Neuronal stem cell (in vitro differentiated cells): ENCODE measurements at regions not wholly inside any gene's neighbourhood (a gene's known extent, or its start where the extent isn't known, plus 50 kb on each side); places are given as distances from the start of the nearest gene placed in this dataset.

Source experiments
- DNase-seq: peaks from one replicate; pipeline ENCODE4 v3.0.0-alpha.2; 2013; ENCODE audit warnings: low spot score
- H2AFZ ChIP-seq: one replicate; pipeline ENCODE4 v1.6.1; 2013; ENCODE audit warnings: mild to moderate bottlenecking, low read length, inconsistent platforms
- H2AK5ac ChIP-seq: 2 replicates; pipeline ENCODE4 v1.6.1; 2013; ENCODE audit warnings: low read depth, mild to moderate bottlenecking, inconsistent platforms, low read length, moderate library complexity, mixed read lengths
- H2BK120ac ChIP-seq: 2 replicates; pipeline ENCODE4 v1.6.1; 2013; ENCODE audit warnings: low read depth, mild to moderate bottlenecking, inconsistent platforms, low read length, moderate library complexity, mixed read lengths
- H2BK12ac ChIP-seq: one replicate; pipeline ENCODE4 v1.6.1; 2013; ENCODE audit warnings: low read length, inconsistent platforms
- H2BK15ac ChIP-seq: 2 replicates; pipeline ENCODE4 v1.6.1; 2013; ENCODE audit warnings: mild to moderate bottlenecking, low read length, inconsistent platforms, mixed read lengths
- H2BK5ac ChIP-seq: one replicate; pipeline ENCODE4 v1.6.1; 2013; ENCODE audit warnings: inconsistent platforms, mild to moderate bottlenecking, low read length, moderate library complexity
- H3K14ac ChIP-seq: one replicate; pipeline ENCODE4 v1.6.1; 2013; ENCODE audit warnings: low read length, inconsistent platforms
- H3K18ac ChIP-seq: 2 replicates; pipeline ENCODE4 v1.6.1; 2013; ENCODE audit warnings: low read length, inconsistent platforms
- H3K23ac ChIP-seq: 2 replicates; pipeline ENCODE4 v1.6.1; 2013; ENCODE audit warnings: low read depth, mild to moderate bottlenecking, mixed read lengths, low read length, inconsistent platforms; ENCODE audit not compliant: poor library complexity
- H3K27ac ChIP-seq: replicated peaks from 3 replicates; pipeline ENCODE4 v1.5.1; 2013; ENCODE audit warnings: low read length, inconsistent platforms
- H3K27me3 ChIP-seq, 3 experiments: 2 replicates each; pipeline ENCODE4 v1.6.1; 2013; ENCODE audit warnings: low read length in 3 of 3, mild to moderate bottlenecking in 2 of 3, inconsistent platforms in 1 of 3, low read depth in 1 of 3, mixed read lengths in 1 of 3, moderate library complexity in 1 of 3; ENCODE audit not compliant: control insufficient read depth in 3 of 3, insufficient read depth in 3 of 3
- H3K36me3 ChIP-seq, 2 donors: replicated peaks in 1 of 2; 2 replicates each; pipeline ENCODE4 v1.6.1; 2013; ENCODE audit warnings: low read length in 2 of 2; ENCODE audit not compliant: control insufficient read depth in 2 of 2, insufficient read depth in 2 of 2
- H3K4ac ChIP-seq: 2 replicates; pipeline ENCODE4 v1.6.1; 2013; ENCODE audit warnings: inconsistent platforms, mild to moderate bottlenecking, low read length, moderate library complexity
- H3K4me1 ChIP-seq, 2 donors: 1 replicate in 1 of 2; 2 replicates in 1 of 2; pipeline ENCODE4 v1.6.1; 2013; ENCODE audit warnings: low read length in 2 of 2, low read depth in 1 of 2; ENCODE audit not compliant: control insufficient read depth in 2 of 2, insufficient read depth in 1 of 2
- H3K4me2 ChIP-seq: one replicate; pipeline ENCODE4 v1.6.1; 2013; ENCODE audit warnings: mild to moderate bottlenecking, low read length, inconsistent platforms; ENCODE audit not compliant: insufficient read depth, poor library complexity, severe bottlenecking
- H3K4me3 ChIP-seq, 2 donors: 2 replicates each; pipeline ENCODE4 v1.5.1; 2013; ENCODE audit warnings: low read length in 2 of 2, mild to moderate bottlenecking in 2 of 2, inconsistent platforms in 1 of 2, moderate library complexity in 1 of 2
- H3K79me1 ChIP-seq: one replicate; pipeline ENCODE4 v1.6.1; 2013; ENCODE audit warnings: low read depth, mild to moderate bottlenecking, inconsistent platforms, low read length, moderate library complexity
- H3K9ac ChIP-seq: one replicate; pipeline ENCODE4 v1.6.1; 2013; ENCODE audit warnings: mild to moderate bottlenecking, low read depth, low read length, inconsistent platforms; ENCODE audit not compliant: poor library complexity
- H3K9me3 ChIP-seq, 2 donors: replicated peaks in 1 of 2; 2 replicates each; pipeline versions ENCODE3 to v1.6.1; 2013; ENCODE audit warnings: low read length in 2 of 2, mild to moderate bottlenecking in 2 of 2, inconsistent platforms in 1 of 2, low read depth in 1 of 2, mixed read lengths in 1 of 2, moderate library complexity in 1 of 2; ENCODE audit not compliant: control insufficient read depth in 2 of 2, insufficient read depth in 1 of 2
- H4K8ac ChIP-seq: one replicate; pipeline ENCODE4 v1.6.1; 2013; ENCODE audit warnings: low read depth, mild to moderate bottlenecking, inconsistent platforms, low read length, moderate library complexity
- H4K91ac ChIP-seq: one replicate; pipeline ENCODE4 v1.6.1; 2013; ENCODE audit warnings: low read length, low read depth, mild to moderate bottlenecking, inconsistent platforms; ENCODE audit not compliant: poor library complexity
- WGBS, 2 donors: extraction: QIAGEN DNeasy Blood & Tissue Kit; methylation state at CpG; one replicate each; pipeline ENCODE4 v1.1.7; 2013; ENCODE audit warnings: missing lambda C conversion rate in 2 of 2, mixed read lengths in 1 of 2; ENCODE audit not compliant: insufficient read length in 2 of 2, insufficient replicate concordance in 1 of 2; ENCODE audit errors: extremely low coverage in 2 of 2; 5-methylcytosine and 5-hydroxymethylcytosine counted together

GRCh38 chr7:67781841-67782240 lies 785.2 kb downstream of the TYW1 start:
- no peak overlapping the region for H3K27ac ChIP-seq
- no peak overlapping the region for H3K9ac ChIP-seq
- no peak overlapping the region for H3K18ac ChIP-seq
- no peaks in the 10 kb centered on the region for H3K79me1 ChIP-seq
- no peak for DNase-seq
- H2BK15ac ChIP-seq = no peak overlapping the region
- no peak overlapping the region for H3K4me2 ChIP-seq
- no peaks in the 10 kb centered on the region for H3K4me1 ChIP-seq
- no peak overlapping the region for H2BK120ac ChIP-seq
- WGBS, 2 donors = no CpG with 5 or more reads among the region's 7 CpGs
- no peak overlapping the region for H2BK5ac ChIP-seq
- H3K4me3 ChIP-seq = no peak overlapping the region
- no peak overlapping the region for H4K8ac ChIP-seq
- no peak overlapping the region for H2AK5ac ChIP-seq
- no peaks in the 10 kb centered on the region for H3K27me3 ChIP-seq
- no peak overlapping the region for H4K91ac ChIP-seq
- no peaks in the 10 kb centered on the region for H3K36me3 ChIP-seq
- H2BK12ac ChIP-seq = no peak overlapping the region
- H2AFZ ChIP-seq = no peak overlapping the region
- H3K23ac ChIP-seq = no peak overlapping the region
- H3K9me3 ChIP-seq = no peaks in the 10 kb centered on the region
- no peak overlapping the region for H3K4ac ChIP-seq
- H3K14ac ChIP-seq = no peak overlapping the region

GRCh38 chr7:67786021-67786420 lies 789.4 kb downstream of the TYW1 start:
- no peak overlapping the region for H3K9ac ChIP-seq

GRCh38 chr7:67788669-67789068 lies 792.0 kb downstream of the TYW1 start:
- Histone ChIP-seq H3K9ac (no peak overlapping the region), H3K36me3 (no peaks in the 10 kb centered on the region), H3K4ac (no peak overlapping the region), H3K79me1 (no peaks in the 10 kb centered on the region), H3K27me3 (no peaks in the 10 kb centered on the region), H2BK5ac (no peak overlapping the region), H2BK15ac (no peak overlapping the region), H2AK5ac (no peak overlapping the region), H3K23ac (no peak overlapping the region), H3K4me1 (no peaks in the 10 kb centered on the region), H2AFZ (no peak overlapping the region), H3K14ac (no peak overlapping the region), H2BK120ac (no peak overlapping the region), H4K91ac (no peak overlapping the region), H3K18ac (no peak overlapping the region), H2BK12ac (no peak overlapping the region), H3K4me2 (no peak overlapping the region), H3K4me3 (no peak overlapping the region), H3K27ac (no peak overlapping the region), H3K9me3 (no peaks in the 10 kb centered on the region), H4K8ac (no peak overlapping the region)
- no peak for DNase-seq
- WGBS, 2 donors = no CpG with 5 or more reads among the region's 11 CpGs

More at GRCh38 chr7:67786021-67786420, 789.4 kb downstream of the TYW1 start:
- Histone ChIP-seq H2BK15ac (no peak overlapping the region), H3K23ac (no peak overlapping the region), H4K8ac (no peak overlapping the region), H3K4me2 (no peak overlapping the region), H3K9me3 (no peaks in the 10 kb centered on the region), H3K27me3 (no peaks in the 10 kb centered on the region), H3K4me3 (no peak overlapping the region), H3K4me1 (no peaks in the 10 kb centered on the region), H3K79me1 (no peaks in the 10 kb centered on the region), H2BK120ac (no peak overlapping the region), H3K18ac (no peak overlapping the region), H3K4ac (no peak overlapping the region), H3K27ac (no peak overlapping the region), H3K14ac (no peak overlapping the region), H2AFZ (no peak overlapping the region), H2BK5ac (no peak overlapping the region), H2BK12ac (no peak overlapping the region), H4K91ac (no peak overlapping the region), H2AK5ac (no peak overlapping the region), H3K36me3 (no peaks in the 10 kb centered on the region)
- whole genome bisulfite sequencing, 2 donors = no CpG with 5 or more reads among the region's 6 CpGs
- no peak for DNase-seq

DNA sequence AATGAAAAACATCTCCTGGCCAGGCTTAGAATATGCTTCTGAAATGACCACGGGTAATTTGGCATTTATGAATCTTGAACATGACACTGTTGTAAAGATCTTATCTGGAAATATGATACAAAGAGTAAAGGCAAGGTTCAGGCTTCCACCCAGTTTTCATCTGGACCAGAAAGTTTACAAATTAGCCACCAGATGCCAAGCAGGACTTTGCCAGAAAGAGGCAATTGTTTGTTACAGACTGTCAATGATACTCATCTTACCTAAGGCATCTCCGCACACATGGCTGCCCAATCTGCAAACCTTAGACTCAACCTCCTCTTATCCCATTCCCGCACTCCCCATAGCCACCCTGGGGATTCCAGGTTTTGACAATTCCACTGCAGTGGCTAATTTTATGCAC lies 795.3 kb downstream of the TYW1 start:
- no peaks in the 10 kb centered on the region for H3K36me3 ChIP-seq
- H3K27me3 ChIP-seq = no peaks in the 10 kb centered on the region
- H3K4me2 ChIP-seq = no peak overlapping the region
- no peak overlapping the region for H2AK5ac ChIP-seq
- no peak overlapping the region for H3K18ac ChIP-seq
- no peak for DNase-seq
- H3K9ac ChIP-seq = no peak overlapping the region
- H3K14ac ChIP-seq = no peak overlapping the region
- no peak overlapping the region for H3K4me3 ChIP-seq
- H3K23ac ChIP-seq = no peak overlapping the region
- no peaks in the 10 kb centered on the region for H3K4me1 ChIP-seq
- no peaks in the 10 kb centered on the region for H3K79me1 ChIP-seq
- H3K27ac ChIP-seq = no peak overlapping the region
- no peak overlapping the region for H2BK120ac ChIP-seq
- H3K4ac ChIP-seq = no peak overlapping the region
- WGBS, 2 donors = no CpG with 5 or more reads among the region's 3 CpGs
- no peak overlapping the region for H2BK12ac ChIP-seq
- no peak overlapping the region for H2AFZ ChIP-seq
- H3K9me3 ChIP-seq = no peaks in the 10 kb centered on the region
- no peak overlapping the region for H2BK5ac ChIP-seq
- no peak overlapping the region for H4K8ac ChIP-seq
- no peak overlapping the region for H2BK15ac ChIP-seq
- no peak overlapping the region for H4K91ac ChIP-seq
